AG04449 (cell line): ENCODE measurements at regions not wholly inside any gene's neighbourhood (a gene's known extent, or its start where the extent isn't known, plus 50 kb on each side); places are given as distances from the start of the nearest gene placed in this dataset.

Experiments used
- CTCF ChIA-PET: fragments of 350-600 bp; formaldehyde crosslinking; extraction: SDS; loops from one replicate; lab custom pipeline; 2021; ENCODE audit warnings: antibody characterized with exemption; lab: Yijun Ruan, JAX
- POLR2A ChIA-PET: fragments of 400-600, 350-600 bp; formaldehyde crosslinking; extraction: SDS; loops from one replicate; lab custom pipeline; 2020; ENCODE audit warnings: antibody characterized with exemption, inconsistent platforms; lab: Yijun Ruan, JAX
- DNase-seq: peaks from one replicate; pipeline ENCODE4 v3.0.0-alpha.2; 2010; ENCODE audit warnings: low read depth, low spot score
- H3K4me3 ChIP-seq: 2 replicates; pipeline ENCODE4 v1.5.1; 2011; ENCODE audit warnings: low read depth, mild to moderate bottlenecking, control low read depth, low read length
- CTCF ChIP-seq: IDR thresholded peaks from one replicate; pipeline ENCODE4 v1.5.1; 2011; ENCODE audit warnings: mild to moderate bottlenecking, moderate library complexity, low read length, control low read depth, inconsistent platforms; ENCODE audit not compliant: insufficient read depth; ENCODE audit errors: missing control alignments

- DNase-seq = no peak
- no peak overlapping the region for H3K4me3 ChIP-seq
- TF ChIP-seq CTCF = no peak
- POLR2A ChIA-PET = no interaction called here
- CTCF ChIA-PET = no interaction called here
Observed at GRCh38 chr1:2961661-2962060, 59.6 kb upstream of the ACTRT2 start.

GRCh38 chr1:2962061-2962460 lies 59.2 kb upstream of the ACTRT2 start:
- H3K4me3 ChIP-seq = no peak overlapping the region
- ChIA-PET POLR2A (no interaction called here), CTCF (no interaction called here)
- TF ChIP-seq CTCF = no peak
- no peak for DNase-seq

GRCh38 chr1:2962541-2962940 lies 58.7 kb upstream of the ACTRT2 start:
- POLR2A ChIA-PET = no interaction called here
- no peak for TF ChIP-seq CTCF
- no peak for DNase-seq
- CTCF ChIA-PET = no interaction called here
- H3K4me3 ChIP-seq = no peak overlapping the region

- H3K4me3 ChIP-seq = no peak overlapping the region
- POLR2A ChIA-PET = no interaction called here
- no peak for DNase-seq
- CTCF ChIA-PET = no interaction called here
- TF ChIP-seq CTCF = no peak
Observed at GRCh38 chr1:2962946-2963345, 58.3 kb upstream of the ACTRT2 start.

- ChIA-PET POLR2A (no interaction called here), CTCF (no interaction called here)
- no peak for DNase-seq
- no peak for TF ChIP-seq CTCF
- no peak overlapping the region for H3K4me3 ChIP-seq
Observed at GRCh38 chr1:2965676-2966075, 55.6 kb upstream of the ACTRT2 start.

- ChIA-PET POLR2A (no interaction called here), CTCF (no interaction called here)
- DNase-seq = no peak
- TF ChIP-seq CTCF = no peak
- no peak overlapping the region for H3K4me3 ChIP-seq
Observed at GRCh38 chr1:2966449-2967328, 54.6 kb upstream of the ACTRT2 start.
